ENCODE measurements at regions not wholly inside any gene's neighbourhood (a gene's known extent, or its start where the extent isn't known, plus 50 kb on each side); places are given as distances from the start of the nearest gene placed in this dataset.

- TF ChIP-seq POLR2AphosphoS5 (IDR thresholded peaks at IDR 0.05; ENCODE audit: insufficient read depth in 1 of 2, low read depth in 1 of 2): no peak
- TF ChIP-seq POLR2A (IDR thresholded peaks at IDR 0.05): no peak
- TF ChIP-seq CTCF (IDR thresholded peaks at IDR 0.05): no peak
- Histone ChIP-seq H3K27me3 (no peaks in the 10 kb centered on the region), H3K4me3 (no peak overlapping the region), H3K36me3 (no peaks in the 10 kb centered on the region), H3K9me3 (no peaks in the 10 kb centered on the region), H3K27ac (no peak overlapping the region), H3K4me1 (peaks cover 21% of the 10 kb centered on the region)
- intact Hi-C loops (cut with DNase I): no loop called here
- DNase-seq (ENCODE audit: extremely low spot score in 2 of 2): no peak
Measured at GRCh38 chr12:91922674-91923073, 223.0 kb downstream of the BTG1 start.

GRCh38 chr12:91922139-91922538, 223.5 kb downstream of the BTG1 start:
- H3K9me3 ChIP-seq: no peaks in the 10 kb centered on the region
- intact Hi-C loops (cut with DNase I): no loop called here
- no peaks in the 10 kb centered on the region for H3K36me3 ChIP-seq
- H3K4me1 ChIP-seq: peaks cover 21% of the 10 kb centered on the region
- H3K27me3 ChIP-seq: no peaks in the 10 kb centered on the region
- no peak for DNase-seq (ENCODE audit: extremely low spot score in 2 of 2)
- no peak overlapping the region for H3K27ac ChIP-seq
- no peak overlapping the region for H3K4me3 ChIP-seq
- TF ChIP-seq POLR2AphosphoS5 (IDR thresholded peaks at IDR 0.05; ENCODE audit: insufficient read depth in 1 of 2, low read depth in 1 of 2): no peak
- TF ChIP-seq CTCF (IDR thresholded peaks at IDR 0.05): no peak
- TF ChIP-seq POLR2A (IDR thresholded peaks at IDR 0.05): no peak

GRCh38 chr12:91921555-91921954, 224.1 kb downstream of the BTG1 start:
- no peaks in the 10 kb centered on the region for H3K27me3 ChIP-seq
- intact Hi-C loops (cut with DNase I): no loop called here
- H3K9me3 ChIP-seq: no peaks in the 10 kb centered on the region
- no peak overlapping the region for H3K4me3 ChIP-seq
- no peak overlapping the region for H3K27ac ChIP-seq
- no peaks in the 10 kb centered on the region for H3K36me3 ChIP-seq
- TF ChIP-seq POLR2A (IDR thresholded peaks at IDR 0.05): no peak
- TF ChIP-seq POLR2AphosphoS5 (IDR thresholded peaks at IDR 0.05; ENCODE audit: insufficient read depth in 1 of 2, low read depth in 1 of 2): no peak
- no peak for TF ChIP-seq CTCF (IDR thresholded peaks at IDR 0.05)
- no peak for DNase-seq (ENCODE audit: extremely low spot score in 2 of 2)
- H3K4me1 ChIP-seq: peaks cover 20% of the 10 kb centered on the region

GRCh38 chr12:91920741-91921140, 224.9 kb downstream of the BTG1 start:
- H3K4me1 ChIP-seq: peaks cover 14% of the 10 kb centered on the region
- no peaks in the 10 kb centered on the region for H3K27me3 ChIP-seq
- TF ChIP-seq POLR2AphosphoS5 (IDR thresholded peaks at IDR 0.05; ENCODE audit: insufficient read depth in 1 of 2, low read depth in 1 of 2) (no peak), CTCF (IDR thresholded peaks at IDR 0.05) (no peak), POLR2A (IDR thresholded peaks at IDR 0.05) (no peak)
- no peak for DNase-seq (ENCODE audit: extremely low spot score in 2 of 2)
- no peak overlapping the region for H3K4me3 ChIP-seq
- H3K27ac ChIP-seq: no peak overlapping the region
- H3K9me3 ChIP-seq: no peaks in the 10 kb centered on the region
- intact Hi-C loops (cut with DNase I): no loop called here
- no peaks in the 10 kb centered on the region for H3K36me3 ChIP-seq

- no peak for TF ChIP-seq POLR2A (IDR thresholded peaks at IDR 0.05)
- TF ChIP-seq CTCF (IDR thresholded peaks at IDR 0.05): no peak
- TF ChIP-seq POLR2AphosphoS5 (IDR thresholded peaks at IDR 0.05; ENCODE audit: insufficient read depth in 1 of 2, low read depth in 1 of 2): peak in 1 of 2 donors; percentile 23
- DNase-seq (ENCODE audit: extremely low spot score in 2 of 2): no peak
- Histone ChIP-seq H3K36me3 (no peaks in the 10 kb centered on the region), H3K4me3 (no peak overlapping the region), H3K9me3 (no peaks in the 10 kb centered on the region), H3K27ac (no peak overlapping the region), H3K4me1 (peaks cover 15% of the 10 kb centered on the region), H3K27me3 (no peaks in the 10 kb centered on the region)
- intact Hi-C loops (cut with DNase I): no loop called here
Measured at GRCh38 chr12:91920276-91920675, 225.4 kb downstream of the BTG1 start.
